ENCODE measurements at regions not wholly inside any gene's neighbourhood (a gene's known extent, or its start where the extent isn't known, plus 50 kb on each side); places are given as distances from the start of the nearest gene placed in this dataset.

DNA sequence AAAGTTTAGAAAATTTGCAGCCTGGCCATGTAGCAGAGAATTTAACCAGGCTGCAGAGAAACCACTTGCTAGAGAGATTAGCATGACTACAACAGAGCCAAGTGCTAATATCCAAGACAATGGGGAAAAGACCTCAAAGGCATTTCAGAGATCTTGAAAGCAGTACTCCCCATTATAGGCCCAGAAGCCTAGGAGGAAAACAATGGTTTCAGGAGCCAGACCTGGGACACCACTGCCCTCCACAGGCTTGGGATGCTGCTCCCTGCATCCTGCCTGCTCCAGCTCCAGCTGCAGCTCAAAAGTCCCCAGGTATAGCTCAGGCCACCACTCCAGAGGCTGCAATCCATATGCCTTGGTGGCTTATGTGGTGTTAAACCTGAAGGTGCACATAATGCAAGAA, 101.5 kb upstream of the TMEM72 start:
- no peak for ATAC-seq (ENCODE audit: low read depth)
- Mint-ChIP-seq H3K4me1 (no peaks in the 10 kb centered on the region), H3K36me3 (ENCODE audit: low read depth) (no peaks in the 10 kb centered on the region), H3K27me3 (no peaks in the 10 kb centered on the region), H3K9me3 (no peaks in the 10 kb centered on the region), H3K27ac (no peak overlapping the region), H3K4me3 (no peak overlapping the region)
- ChIA-PET POLR2A (no interaction called here), CTCF (no interaction called here)
- TF ChIP-seq, protein P1, sequence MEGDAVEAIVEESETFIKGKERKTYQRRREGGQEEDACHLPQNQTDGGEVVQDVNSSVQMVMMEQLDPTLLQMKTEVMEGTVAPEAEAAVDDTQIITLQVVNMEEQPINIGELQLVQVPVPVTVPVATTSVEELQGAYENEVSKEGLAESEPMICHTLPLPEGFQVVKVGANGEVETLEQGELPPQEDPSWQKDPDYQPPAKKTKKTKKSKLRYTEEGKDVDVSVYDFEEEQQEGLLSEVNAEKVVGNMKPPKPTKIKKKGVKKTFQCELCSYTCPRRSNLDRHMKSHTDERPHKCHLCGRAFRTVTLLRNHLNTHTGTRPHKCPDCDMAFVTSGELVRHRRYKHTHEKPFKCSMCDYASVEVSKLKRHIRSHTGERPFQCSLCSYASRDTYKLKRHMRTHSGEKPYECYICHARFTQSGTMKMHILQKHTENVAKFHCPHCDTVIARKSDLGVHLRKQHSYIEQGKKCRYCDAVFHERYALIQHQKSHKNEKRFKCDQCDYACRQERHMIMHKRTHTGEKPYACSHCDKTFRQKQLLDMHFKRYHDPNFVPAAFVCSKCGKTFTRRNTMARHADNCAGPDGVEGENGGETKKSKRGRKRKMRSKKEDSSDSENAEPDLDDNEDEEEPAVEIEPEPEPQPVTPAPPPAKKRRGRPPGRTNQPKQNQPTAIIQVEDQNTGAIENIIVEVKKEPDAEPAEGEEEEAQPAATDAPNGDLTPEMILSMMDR (IDR thresholded peaks at IDR 0.05) = no peak
- no peak for DNase-seq
- intact Hi-C loops (cut with micrococcal nuclease) = no loop called here

DNA sequence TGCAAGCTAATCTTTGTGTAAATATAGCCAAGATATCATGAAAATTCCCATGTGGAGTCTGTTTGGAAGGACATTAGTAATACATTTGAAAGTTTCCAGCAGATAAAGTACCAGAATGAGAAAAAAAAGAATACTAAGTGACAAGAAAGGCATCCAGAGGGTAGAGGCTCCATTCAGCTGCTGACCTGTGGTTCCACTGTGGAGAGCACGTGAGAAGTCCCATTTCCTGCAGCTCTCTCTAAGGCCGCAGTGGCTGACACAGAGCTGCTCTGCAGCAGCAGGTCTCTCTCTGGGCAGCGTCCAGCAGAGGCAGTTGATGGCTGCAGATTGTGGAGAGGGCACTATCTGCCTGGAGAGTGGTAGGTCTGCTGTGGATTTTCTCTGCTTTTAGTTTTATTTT, 100.1 kb upstream of the TMEM72 start:
- Mint-ChIP-seq H3K36me3 (ENCODE audit: low read depth) (no peaks in the 10 kb centered on the region), H3K4me3 (no peak overlapping the region), H3K4me1 (no peaks in the 10 kb centered on the region), H3K27me3 (no peaks in the 10 kb centered on the region), H3K9me3 (no peaks in the 10 kb centered on the region), H3K27ac (no peak overlapping the region)
- TF ChIP-seq, protein P1 (IDR thresholded peaks at IDR 0.05) = no peak
- intact Hi-C loops (cut with micrococcal nuclease) = no loop called here
- ChIA-PET CTCF (no interaction called here), POLR2A (no interaction called here)
- no peak for DNase-seq
- no peak for ATAC-seq (ENCODE audit: low read depth)

DNA sequence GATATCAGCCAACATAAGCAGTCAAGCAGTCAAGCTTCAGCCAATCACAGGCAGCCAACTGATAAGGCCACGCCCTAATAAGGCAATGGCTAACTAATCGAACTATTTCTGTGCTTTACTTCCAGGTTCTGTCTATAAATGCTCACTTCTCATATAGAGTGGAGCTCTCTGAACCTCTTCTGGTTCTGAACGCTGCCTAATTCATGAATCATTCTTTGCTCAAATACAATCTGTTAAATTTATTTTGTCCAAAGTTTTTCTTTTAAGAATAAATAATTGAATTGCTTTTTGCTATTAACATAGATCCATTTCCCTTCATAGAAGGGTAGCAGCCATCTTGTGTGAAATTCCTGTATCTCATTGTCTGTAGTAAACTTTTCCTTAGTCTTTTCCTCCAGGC, 97.9 kb upstream of the TMEM72 start:
- no peaks in the 10 kb centered on the region for H3K9me3 Mint-ChIP-seq
- ATAC-seq (ENCODE audit: low read depth) = no peak
- no peaks in the 10 kb centered on the region for H3K4me1 Mint-ChIP-seq
- ChIA-PET POLR2A (no interaction called here), CTCF (no interaction called here)
- TF ChIP-seq, protein P1 (IDR thresholded peaks at IDR 0.05) = no peak
- H3K36me3 Mint-ChIP-seq (ENCODE audit: low read depth) = no peaks in the 10 kb centered on the region
- intact Hi-C loops (cut with micrococcal nuclease) = no loop called here
- H3K27me3 Mint-ChIP-seq = peaks cover 3% of the 10 kb centered on the region
- DNase-seq = no peak
- no peak overlapping the region for H3K4me3 Mint-ChIP-seq
- H3K27ac Mint-ChIP-seq = no peak overlapping the region

DNA sequence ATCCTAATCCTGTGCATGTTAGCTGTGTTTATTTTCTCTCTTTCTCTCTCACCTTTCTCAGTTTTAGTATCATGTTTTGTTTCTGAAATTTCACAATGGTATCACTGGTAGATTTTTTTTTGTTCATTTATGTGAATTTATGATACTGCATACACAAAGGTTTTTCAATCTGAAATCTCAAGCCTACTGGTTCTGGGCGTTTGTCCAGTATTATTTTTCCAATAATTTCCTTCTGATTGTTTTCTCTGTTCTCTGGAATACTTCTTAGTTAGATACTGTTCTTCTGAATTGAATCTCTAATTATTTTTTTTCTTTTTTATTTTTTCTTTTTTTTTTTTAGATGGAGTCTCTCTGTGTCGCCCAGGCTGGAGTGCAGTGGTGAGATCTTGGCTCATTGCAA, 96.2 kb upstream of the TMEM72 start:
- POLR2A ChIA-PET = no interaction called here
- Mint-ChIP-seq H3K4me3 (no peak overlapping the region), H3K9me3 (no peaks in the 10 kb centered on the region), H3K27me3 (peaks cover 3% of the 10 kb centered on the region), H3K36me3 (ENCODE audit: low read depth) (no peaks in the 10 kb centered on the region), H3K27ac (no peak overlapping the region), H3K4me1 (no peaks in the 10 kb centered on the region)
- intact Hi-C loops (cut with micrococcal nuclease) = no loop called here
- DNase-seq = no peak
- CTCF ChIA-PET = no interaction called here
- no peak for ATAC-seq (ENCODE audit: low read depth)
- TF ChIP-seq, protein P1 (IDR thresholded peaks at IDR 0.05) = no peak

DNA sequence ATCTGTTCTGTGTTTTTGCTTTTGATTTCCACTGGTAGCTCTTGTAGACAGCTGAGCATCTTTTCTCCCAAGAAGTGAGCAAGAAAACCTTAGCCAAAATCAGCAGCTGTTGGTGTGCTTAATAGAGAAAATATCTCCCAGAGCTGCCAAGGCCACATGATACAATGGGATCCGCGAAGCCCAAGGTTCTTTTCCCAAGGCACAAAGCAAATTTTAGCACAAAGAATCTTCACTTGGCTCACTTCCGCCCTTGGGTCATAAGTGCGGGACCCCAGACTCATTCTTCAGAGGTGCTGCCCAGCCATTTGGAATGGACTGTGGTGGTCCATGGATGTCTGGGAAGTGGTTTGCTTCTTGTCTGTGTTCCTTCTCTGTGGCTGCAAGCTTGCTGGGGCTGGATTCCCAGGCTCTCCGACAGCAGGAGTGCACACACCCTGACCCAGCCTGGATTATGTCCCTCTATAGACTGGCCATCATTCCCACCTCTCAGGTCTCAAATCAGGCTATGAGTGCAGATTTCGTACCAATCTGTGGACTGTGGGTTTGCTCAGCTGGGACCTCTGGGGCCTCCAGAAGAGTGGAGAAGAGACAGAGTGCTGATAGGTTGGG, 93.0 kb upstream of the TMEM72 start:
- Mint-ChIP-seq H3K4me1 (no peaks in the 10 kb centered on the region), H3K27ac (no peak overlapping the region), H3K27me3 (peaks cover 3% of the 10 kb centered on the region), H3K9me3 (no peaks in the 10 kb centered on the region), H3K36me3 (ENCODE audit: low read depth) (no peaks in the 10 kb centered on the region), H3K4me3 (no peak overlapping the region)
- CTCF ChIA-PET = no interaction called here
- TF ChIP-seq, protein P1 (IDR thresholded peaks at IDR 0.05) = no peak
- no peak for ATAC-seq (ENCODE audit: low read depth)
- DNase-seq = no peak
- POLR2A ChIA-PET = no interaction called here
- intact Hi-C loops (cut with micrococcal nuclease) = no loop called here

Measured in activated B cell treated with CpG ODN at 0.5 μM for 24 hours (primary cell).